ENCODE measurements at regions not wholly inside any gene's neighbourhood (a gene's known extent, or its start where the extent isn't known, plus 50 kb on each side); places are given as distances from the start of the nearest gene placed in this dataset.

DNA sequence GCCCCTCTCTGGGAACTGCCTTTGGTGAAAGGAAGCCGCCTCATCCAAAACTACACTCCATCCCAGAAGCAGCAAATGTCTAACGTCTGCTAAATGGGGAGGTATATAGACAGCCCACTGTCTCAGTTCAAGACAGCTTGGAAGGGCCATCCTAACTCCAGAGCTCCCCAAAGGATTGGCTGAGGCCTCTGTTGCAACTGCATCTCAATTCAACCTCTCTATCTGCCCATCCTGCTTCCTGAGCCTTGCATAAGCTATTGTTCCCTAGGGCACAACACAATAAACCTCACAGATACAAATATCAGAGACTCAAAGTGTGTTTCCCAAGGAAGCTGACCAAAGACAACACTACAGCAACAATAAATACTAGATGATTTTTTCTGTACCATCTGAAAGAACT lies 495.2 kb upstream of the SOX5 start:
- no peak for TF ChIP-seq MAZ (IDR thresholded peaks at IDR 0.05; ENCODE audit: borderline replicate concordance, low read depth, low read length)
- no peak for TF ChIP-seq POLR2A (IDR thresholded peaks at IDR 0.05; ENCODE audit: low read depth, low read length)
- TF ChIP-seq, protein P1, sequence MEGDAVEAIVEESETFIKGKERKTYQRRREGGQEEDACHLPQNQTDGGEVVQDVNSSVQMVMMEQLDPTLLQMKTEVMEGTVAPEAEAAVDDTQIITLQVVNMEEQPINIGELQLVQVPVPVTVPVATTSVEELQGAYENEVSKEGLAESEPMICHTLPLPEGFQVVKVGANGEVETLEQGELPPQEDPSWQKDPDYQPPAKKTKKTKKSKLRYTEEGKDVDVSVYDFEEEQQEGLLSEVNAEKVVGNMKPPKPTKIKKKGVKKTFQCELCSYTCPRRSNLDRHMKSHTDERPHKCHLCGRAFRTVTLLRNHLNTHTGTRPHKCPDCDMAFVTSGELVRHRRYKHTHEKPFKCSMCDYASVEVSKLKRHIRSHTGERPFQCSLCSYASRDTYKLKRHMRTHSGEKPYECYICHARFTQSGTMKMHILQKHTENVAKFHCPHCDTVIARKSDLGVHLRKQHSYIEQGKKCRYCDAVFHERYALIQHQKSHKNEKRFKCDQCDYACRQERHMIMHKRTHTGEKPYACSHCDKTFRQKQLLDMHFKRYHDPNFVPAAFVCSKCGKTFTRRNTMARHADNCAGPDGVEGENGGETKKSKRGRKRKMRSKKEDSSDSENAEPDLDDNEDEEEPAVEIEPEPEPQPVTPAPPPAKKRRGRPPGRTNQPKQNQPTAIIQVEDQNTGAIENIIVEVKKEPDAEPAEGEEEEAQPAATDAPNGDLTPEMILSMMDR (conservative IDR thresholded peaks at IDR 0.05; ENCODE audit: low read depth, low read length): no peak
- TF ChIP-seq RAD21 (IDR thresholded peaks at IDR 0.05; ENCODE audit: low read length): no peak
- TF ChIP-seq, protein P2, sequence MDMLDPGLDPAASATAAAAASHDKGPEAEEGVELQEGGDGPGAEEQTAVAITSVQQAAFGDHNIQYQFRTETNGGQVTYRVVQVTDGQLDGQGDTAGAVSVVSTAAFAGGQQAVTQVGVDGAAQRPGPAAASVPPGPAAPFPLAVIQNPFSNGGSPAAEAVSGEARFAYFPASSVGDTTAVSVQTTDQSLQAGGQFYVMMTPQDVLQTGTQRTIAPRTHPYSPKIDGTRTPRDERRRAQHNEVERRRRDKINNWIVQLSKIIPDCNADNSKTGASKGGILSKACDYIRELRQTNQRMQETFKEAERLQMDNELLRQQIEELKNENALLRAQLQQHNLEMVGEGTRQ (IDR thresholded peaks at IDR 0.05; ENCODE audit: low read depth, low read length): no peak
- no peak for TF ChIP-seq CEBPB (IDR thresholded peaks at IDR 0.05; ENCODE audit: low read depth, low read length)
- TF ChIP-seq, protein P3, sequence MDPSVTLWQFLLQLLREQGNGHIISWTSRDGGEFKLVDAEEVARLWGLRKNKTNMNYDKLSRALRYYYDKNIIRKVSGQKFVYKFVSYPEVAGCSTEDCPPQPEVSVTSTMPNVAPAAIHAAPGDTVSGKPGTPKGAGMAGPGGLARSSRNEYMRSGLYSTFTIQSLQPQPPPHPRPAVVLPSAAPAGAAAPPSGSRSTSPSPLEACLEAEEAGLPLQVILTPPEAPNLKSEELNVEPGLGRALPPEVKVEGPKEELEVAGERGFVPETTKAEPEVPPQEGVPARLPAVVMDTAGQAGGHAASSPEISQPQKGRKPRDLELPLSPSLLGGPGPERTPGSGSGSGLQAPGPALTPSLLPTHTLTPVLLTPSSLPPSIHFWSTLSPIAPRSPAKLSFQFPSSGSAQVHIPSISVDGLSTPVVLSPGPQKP (IDR thresholded peaks at IDR 0.05; ENCODE audit: borderline replicate concordance, low read depth, low read length): no peak
- no peak for TF ChIP-seq RCOR1 (IDR thresholded peaks at IDR 0.05; ENCODE audit: insufficient replicate concordance, low read length)
- no peak for TF ChIP-seq FOS (IDR thresholded peaks at IDR 0.05; ENCODE audit: low read depth, low read length)
- TF ChIP-seq NFE2L2 (IDR thresholded peaks at IDR 0.05; ENCODE audit: low read depth, low read length): no peak
- TF ChIP-seq RFX5 (IDR thresholded peaks at IDR 0.05; ENCODE audit: low read depth, low read length): no peak
- no peak for TF ChIP-seq MXI1 (IDR thresholded peaks at IDR 0.05; ENCODE audit: borderline replicate concordance, low read depth, low read length)
- TF ChIP-seq BHLHE40 (IDR thresholded peaks at IDR 0.05; ENCODE audit: low read depth, low read length): no peak
- TF ChIP-seq MAFK (IDR thresholded peaks at IDR 0.05; ENCODE audit: low read depth, low read length): no peak

All from IMR-90 (cell line).